Ishikawa (cell line): ENCODE measurements at regions not wholly inside any gene's neighbourhood (a gene's known extent, or its start where the extent isn't known, plus 50 kb on each side); places are given as distances from the start of the nearest gene placed in this dataset.

ENCODE experiments used
- CEBPB ChIP-seq: IDR thresholded peaks from 2 replicates; pipeline ENCODE4 v1.6.1; 2012
- CREB1 ChIP-seq: IDR thresholded peaks from 2 replicates; pipeline ENCODE4 v1.6.1; 2012; ENCODE audit warnings: low read depth
- EP300 ChIP-seq: IDR thresholded peaks from 2 replicates; pipeline ENCODE4 v1.6.1; 2012; ENCODE audit warnings: borderline replicate concordance
- MAX ChIP-seq: IDR thresholded peaks from 2 replicates; pipeline ENCODE4 v1.6.1; 2012
- NFIC ChIP-seq: IDR thresholded peaks from 2 replicates; pipeline ENCODE4 v1.6.1; 2012
- RAD21 ChIP-seq: IDR thresholded peaks from 2 replicates; pipeline ENCODE4 v1.6.1; 2012; ENCODE audit warnings: low read depth
- REST ChIP-seq: IDR thresholded peaks from 2 replicates; pipeline ENCODE4 v1.6.1; 2012; ENCODE audit warnings: low read depth, mild to moderate bottlenecking
- TAF1 ChIP-seq: IDR thresholded peaks from 2 replicates; pipeline ENCODE4 v1.6.1; 2012; ENCODE audit warnings: low read depth, mild to moderate bottlenecking
- TCF12 ChIP-seq: IDR thresholded peaks from 2 replicates; pipeline ENCODE4 v1.6.1; 2012; ENCODE audit warnings: low read depth
- TEAD4 ChIP-seq: IDR thresholded peaks from 2 replicates; pipeline ENCODE4 v1.6.1; 2012
- YY1 ChIP-seq: IDR thresholded peaks from 2 replicates; pipeline ENCODE4 v1.6.1; 2012; ENCODE audit warnings: low read depth
- ZBTB7A ChIP-seq: IDR thresholded peaks from 2 replicates; pipeline ENCODE4 v1.6.1; 2012; ENCODE audit warnings: low read depth
- TF ChIP-seq, protein P1 (sequence below): IDR thresholded peaks from 2 replicates; pipeline ENCODE4 v1.6.1; 2012

DNA sequence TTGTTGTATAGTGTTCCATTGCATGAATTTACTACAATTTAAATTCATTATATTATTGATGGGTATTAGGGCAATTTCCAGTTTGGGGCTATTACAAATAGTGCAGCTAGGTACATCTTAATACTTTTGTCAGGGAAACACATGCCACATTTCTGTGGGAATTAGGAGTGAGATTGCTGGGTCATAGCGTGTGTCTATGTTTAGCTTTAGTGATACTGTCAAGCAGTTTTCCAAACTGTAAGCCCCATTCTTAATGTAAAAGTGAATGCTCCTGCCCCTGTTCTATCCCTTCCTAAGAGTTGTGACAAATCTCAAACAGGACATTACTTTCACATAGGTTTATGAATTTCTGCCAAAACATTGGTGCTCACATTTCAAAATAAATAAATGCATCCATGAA is 184.5 kb upstream of the ANKRD28 start:
- TF ChIP-seq CREB1 (no peak), YY1 (no peak), EP300 (no peak), TCF12 (no peak), MAX (no peak), REST (no peak), TAF1 (no peak), RAD21 (no peak), CEBPB (no peak), NFIC (no peak), TEAD4 (no peak), ZBTB7A (no peak)
- TF ChIP-seq, protein P1, sequence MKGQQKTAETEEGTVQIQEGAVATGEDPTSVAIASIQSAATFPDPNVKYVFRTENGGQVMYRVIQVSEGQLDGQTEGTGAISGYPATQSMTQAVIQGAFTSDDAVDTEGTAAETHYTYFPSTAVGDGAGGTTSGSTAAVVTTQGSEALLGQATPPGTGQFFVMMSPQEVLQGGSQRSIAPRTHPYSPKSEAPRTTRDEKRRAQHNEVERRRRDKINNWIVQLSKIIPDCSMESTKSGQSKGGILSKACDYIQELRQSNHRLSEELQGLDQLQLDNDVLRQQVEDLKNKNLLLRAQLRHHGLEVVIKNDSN, result no peak
